Amniotic epithelial cell (primary cell): ENCODE measurements at regions not wholly inside any gene's neighbourhood (a gene's known extent, or its start where the extent isn't known, plus 50 kb on each side); places are given as distances from the start of the nearest gene placed in this dataset.
"Not testable (repeated sequence)": the region's sequence is repeated elsewhere in the genome, so short reads cannot be mapped to it uniquely, and the experiment has no call there.

Experiments used
- DNase-seq: peaks from one replicate; pipeline ENCODE4 v3.0.0-alpha.2; 2010; ENCODE audit warnings: low read depth

DNA sequence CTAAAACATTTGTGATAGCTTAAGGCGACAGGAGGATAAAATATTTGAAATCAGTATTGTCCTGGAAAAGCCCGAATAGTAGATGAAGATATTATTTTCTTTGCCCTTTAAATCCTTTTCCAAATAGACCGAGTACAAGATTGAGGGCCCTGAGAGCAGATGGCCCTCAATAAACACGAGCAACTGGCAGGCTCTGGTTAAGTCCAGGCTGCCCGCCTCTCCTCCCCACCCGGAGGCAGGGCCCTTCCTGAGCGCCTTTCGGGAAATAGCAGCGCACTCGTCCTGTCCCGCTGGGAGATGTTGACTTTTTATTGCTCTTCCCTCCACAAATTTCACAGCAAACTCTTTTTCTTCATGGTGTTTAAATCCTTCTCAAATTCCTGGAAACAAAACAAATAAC is 50.8 kb upstream of the MAX start:
- no peak for DNase-seq

DNA sequence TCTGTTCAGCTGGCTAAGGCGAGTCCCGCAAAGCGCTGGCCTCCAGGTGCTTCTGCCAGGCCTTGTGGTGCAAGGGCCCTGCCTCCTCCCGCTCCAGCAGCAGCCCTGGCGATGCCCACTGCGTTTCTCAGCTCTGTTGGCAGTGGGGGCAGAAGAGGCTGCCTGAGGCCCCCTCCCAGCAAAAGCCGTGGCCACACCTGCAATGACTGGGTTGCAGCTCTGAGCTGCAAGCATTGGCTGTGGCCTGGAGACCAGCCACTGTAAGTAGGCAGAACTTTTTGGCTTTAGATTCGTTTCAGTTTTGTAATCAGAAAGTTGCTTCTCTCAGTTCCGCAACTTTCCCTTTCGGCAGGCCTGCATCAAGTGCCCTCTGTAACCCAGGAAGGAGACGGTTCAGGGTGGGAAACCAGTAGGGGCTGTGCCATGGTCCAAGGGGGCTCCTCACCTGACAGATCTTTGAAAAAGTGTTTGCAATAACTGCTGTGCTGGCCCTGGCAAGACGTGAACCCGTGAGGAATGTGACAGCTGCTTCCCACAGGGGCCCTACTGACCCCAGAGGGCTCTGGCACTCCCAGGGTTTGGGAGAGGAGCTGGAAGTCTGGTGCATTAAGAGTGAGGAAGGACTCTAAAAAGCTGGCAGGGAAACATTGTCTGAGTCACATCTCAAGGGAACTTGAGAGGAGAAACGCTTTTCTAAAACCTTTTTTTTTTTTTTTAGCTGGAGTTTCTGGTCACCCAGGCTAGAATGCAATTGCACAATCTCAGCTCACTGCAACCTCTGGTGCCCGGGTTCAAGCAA is 54.5 kb upstream of the MAX start:
- peak; percentile 72 for DNase-seq

DNA sequence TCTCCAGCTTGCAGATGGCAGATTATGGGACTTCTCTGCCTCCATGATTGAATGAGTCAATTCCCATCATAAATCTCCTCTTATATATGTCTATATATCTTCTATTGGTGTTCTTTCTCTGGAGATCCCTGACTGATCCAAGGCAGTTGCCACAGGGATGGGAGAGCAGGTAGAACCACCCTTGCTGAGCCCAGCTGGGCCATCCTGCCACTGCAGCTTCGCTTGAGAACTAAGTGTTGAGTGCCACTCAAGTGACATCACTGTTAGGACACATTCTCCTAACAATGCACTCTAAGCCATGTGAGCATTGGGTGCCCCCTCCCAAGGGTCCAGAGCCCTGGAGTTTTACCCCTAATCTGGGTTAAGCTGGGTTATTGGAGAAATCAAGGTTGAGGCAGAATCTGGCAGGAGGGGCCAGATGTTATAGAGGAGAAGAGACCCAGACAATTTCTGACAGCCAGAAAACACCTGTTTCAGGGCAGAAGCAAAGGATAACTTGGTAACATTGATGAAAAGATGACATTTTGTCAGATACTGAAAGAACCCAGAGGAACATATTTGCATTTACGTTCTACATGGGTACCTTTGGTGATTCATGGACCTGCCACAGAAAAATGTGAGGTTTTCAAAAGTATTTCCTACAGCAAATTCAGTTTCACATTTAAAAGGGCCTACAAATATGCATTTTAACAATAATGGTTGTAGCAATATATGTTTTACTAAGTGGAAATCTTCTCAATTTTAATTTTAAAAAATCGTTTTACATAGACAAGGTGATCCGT is 57.2 kb upstream of the MAX start:
- DNase-seq, result no peak

DNA sequence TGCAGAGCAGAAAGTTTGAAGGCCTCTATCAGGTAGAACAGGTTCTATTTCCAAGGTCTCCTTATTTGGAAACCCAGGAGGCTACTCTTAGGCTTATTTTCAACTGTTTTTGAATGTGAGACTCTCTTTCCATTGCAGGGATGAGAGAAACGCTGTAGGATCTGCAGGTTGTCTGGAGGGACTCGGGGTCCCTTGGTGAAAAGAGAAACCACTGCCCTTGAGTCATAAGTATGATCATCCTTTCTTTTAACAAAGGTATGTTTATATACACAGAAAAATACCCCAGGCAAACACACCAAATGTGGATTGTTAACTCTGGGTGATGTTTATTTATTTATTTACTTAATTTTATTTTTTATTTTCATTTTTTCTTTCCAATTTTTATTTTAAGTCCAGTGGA is 57.8 kb upstream of the MAX start:
- no peak for DNase-seq

DNA sequence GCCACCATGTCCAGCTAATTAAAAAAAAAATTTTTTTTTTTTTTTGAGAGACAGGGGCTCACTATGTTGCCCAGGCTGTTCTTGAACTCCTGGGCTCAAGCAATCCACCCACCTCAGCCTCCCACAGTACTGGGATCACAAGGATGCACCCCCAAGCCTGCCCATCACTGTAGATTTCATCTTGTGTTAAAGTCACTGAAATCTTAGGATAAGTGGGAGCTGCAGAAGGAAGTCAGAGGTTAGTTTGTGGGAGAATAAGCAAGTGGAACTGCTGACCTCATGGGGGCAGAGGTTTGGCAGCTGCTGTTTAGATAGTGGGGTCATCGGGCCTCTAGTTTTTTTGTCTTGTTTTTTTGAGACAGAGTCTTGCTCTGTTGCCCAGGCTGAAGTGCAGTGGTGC is 59.7 kb upstream of the MAX start:
- DNase-seq, result no peak

DNA sequence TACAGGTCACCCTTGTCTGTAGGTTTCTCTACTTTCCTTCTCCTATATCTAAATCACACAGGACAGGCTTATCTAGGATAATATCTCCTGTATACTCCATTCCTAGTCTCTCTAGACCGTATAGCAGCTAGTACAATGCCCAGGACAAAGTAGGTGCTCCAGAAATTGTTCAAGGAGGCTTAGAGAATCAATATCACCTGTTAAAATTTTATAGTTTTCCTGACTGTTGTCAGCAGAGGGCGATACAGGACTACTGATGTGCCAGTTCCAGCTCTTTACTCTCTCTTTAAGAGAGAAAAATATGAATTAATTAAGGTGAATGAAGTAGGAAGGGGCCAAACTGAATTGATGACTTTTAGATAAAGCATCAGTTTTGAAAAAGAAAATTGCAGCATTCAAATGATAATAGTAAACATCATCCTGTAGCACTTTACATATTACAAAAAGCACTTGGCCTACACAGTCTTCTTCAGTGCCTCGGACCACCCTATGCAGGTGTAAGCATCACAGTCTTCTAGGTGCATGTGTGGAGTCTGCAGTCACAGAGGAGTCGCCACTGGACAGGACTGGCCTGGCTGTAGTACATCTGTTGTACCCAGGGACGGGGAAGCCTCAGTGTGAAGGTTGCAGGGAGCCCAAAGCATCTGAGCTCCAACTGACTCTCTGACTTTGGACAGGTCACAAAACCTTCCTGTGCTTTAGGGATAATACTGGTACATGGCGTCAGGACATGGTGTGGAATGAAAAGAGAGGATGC is 61.9 kb upstream of the MAX start:
- DNase-seq, result peak; percentile 40

DNA sequence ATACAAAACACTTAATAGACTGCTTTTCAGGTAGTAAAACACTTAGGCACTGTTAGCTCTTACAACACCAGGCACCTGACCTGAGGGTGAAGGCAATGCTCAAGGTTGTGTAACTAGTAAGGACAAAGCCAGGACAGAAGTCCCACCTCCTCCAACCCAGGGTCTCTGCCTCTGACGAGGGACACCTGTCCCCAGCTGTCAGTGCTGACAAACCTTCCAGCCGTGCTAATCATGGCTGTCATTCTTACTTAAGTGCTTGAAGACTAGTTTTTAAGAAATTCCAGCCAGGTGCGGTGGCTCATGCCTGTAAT is 62.5 kb upstream of the MAX start:
- DNase-seq, result no peak

DNA sequence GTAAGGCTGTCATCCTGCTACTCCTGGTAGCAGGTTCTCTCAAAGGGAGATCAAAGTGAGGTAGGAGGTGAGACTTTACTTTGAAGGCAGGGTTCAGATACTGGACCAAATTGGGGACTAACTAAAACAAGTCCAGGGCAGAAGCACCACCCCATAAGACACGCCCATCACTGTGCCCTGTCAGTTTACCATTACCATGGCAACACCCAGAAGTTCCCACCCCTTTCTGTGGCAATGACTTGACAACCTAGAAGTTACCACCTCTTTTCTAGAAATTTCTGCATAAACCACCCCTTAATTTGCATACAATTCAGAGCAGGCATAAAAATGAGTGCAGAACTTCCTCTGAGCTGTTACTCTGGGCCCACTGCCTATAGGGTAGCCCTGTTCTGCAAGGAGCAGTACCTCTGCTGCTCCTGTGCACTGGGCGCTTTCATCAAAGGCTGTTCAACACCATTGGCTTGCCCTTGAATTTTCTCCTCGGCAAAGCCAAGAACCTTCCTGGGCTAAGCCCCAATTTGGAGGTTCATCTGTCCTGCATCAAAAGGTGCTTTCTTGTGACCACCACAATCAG is 64.8 kb upstream of the MAX start:
- no peak for DNase-seq

DNA sequence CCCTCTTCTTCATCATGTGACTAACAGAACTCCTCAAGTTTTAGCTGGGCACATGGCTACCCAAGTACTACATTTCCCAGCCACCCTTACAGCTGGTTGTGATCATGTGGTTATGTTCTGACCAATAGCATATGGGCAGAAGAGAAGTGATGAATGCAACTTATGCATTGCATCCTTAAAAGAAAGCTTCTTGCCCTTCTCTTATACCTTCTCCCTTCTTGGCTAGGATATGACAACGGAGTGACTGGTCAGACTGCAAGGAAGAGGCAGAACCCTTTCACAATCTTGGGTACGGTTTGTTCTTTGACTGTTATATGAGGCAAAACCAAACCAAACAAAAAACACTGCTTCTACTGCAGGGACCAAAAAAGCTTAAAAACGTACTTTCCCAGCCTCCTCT is 66.5 kb upstream of the MAX start:
- peak; percentile 79 for DNase-seq

DNA sequence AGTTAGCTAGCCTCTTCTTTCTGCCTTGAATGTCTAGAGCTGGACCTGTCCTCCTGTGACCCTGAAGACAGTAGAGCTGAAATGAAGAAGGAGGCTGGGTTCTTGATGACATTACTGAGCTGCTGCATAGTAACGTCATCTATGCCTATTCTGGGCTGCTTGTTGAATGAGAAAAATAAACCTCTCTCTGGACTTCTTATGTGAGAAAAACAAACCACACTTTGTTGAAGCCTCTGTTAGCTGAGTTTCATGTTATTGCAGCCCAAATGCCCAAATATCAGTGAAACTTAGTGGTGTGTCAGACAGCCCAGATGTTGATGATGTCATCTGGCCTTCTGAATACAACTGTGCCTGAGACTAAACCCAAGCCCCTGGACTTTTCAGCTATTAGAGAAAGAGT is 67.0 kb upstream of the MAX start:
- peak; percentile 59 for DNase-seq

DNA sequence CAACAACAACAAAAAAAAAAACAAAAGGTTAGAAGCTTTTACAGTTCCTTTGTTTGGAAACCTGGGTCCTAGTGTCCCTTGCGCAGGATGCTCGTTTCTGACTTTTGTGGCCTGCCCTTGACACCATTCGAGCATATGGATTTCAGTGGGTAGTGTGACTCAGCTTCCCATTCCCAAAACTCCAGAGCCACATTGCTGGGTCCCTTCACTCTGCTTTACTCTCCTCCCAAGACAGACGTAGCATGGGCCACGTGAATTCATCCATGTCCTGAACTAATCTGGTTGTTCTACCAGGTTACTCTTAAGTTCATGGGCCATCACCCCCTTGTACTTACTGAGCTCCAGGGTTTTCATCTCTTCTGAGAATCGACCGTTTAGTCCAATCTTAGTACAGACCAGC is 68.0 kb upstream of the MAX start:
- no peak for DNase-seq

DNA sequence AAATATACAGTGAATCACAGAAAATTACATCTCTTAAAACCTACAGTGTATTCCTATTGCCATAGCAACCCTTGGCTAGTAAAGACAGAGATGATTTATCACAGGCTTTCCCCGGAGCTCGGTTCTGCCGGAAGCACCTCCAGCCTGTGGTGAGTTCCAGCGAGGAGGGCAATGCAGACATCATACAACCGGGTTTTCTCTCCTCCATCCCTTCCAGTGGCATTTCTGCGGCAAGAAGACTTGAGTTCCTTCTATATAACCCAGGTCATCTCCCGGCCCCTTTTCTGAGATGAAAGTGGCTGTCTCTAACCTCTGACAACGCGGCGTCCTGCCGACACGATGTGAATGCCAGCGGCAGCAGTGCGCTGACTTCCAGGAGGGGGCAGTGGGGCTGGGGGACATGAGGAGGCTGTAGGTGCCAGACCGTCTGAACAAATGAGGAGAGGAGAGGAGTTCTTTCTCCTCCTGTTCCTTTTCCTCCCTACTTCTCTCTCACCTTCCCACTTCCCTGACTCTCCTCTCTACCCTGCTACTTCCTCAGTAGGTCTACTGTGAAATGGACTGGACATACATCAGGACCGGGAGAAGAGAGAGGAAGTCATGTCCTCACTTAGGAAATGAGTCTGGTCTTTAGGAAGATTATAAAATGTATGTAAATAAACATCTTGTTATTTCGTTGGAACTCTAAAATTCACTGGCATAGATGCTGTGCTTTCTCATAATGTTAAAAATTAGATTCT is 68.6 kb upstream of the MAX start:
- peak; percentile 89 for DNase-seq

DNA sequence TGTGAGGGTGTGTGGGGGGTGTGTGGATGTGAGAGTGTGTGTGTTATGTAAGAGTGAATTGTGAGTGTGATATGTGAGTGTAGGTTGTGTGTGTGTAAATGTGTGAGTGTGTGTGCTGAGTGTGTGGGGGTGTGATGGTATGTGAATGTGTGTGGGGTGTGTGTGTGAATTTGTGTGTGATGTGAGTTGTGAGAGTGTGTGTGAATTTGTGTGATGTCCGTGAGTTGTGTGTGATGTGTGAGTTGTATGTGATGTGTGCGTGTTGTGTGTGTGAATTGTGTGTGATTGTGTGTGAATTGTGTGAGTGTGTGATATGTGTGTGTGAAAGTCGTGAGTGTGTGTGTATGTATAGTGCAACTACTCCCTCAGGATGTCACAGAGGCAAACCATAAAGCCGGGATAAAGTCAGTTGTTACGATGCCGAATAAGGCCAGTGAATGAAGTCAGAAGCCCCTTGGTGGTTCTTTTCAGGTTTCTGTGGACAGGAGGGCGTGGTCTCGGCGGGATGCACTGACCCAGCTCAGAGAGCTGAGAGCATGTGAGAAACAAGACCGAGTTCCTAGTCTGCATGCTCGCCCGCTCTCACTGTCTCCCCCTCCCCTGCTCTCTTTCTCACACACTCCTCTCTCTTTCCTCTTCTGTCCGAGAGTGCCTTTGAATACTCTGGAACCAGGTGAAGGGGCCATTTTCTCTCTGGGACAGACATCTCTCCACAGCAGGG is 71.8 kb upstream of the MAX start:
- no peak for DNase-seq

DNA sequence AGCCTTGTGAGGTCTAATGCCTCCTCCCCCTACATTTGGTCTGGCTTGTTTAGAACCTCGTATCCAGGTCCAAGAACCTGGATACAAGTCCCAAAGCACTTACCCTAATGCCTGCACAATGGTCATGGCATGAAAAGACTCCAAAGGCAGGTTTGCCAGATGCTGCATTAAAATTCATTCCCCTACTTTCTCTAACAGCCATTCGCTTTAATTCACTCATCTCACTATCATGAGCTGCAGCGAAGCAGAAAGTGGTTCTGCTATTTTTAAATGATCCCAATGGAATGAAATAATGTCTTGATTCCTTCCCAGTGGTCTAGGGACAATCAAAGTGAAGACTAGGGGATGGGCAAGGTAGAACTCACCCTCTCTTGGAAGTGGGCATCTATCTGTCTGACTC is 72.5 kb upstream of the MAX start:
- DNase-seq, result no peak

DNA sequence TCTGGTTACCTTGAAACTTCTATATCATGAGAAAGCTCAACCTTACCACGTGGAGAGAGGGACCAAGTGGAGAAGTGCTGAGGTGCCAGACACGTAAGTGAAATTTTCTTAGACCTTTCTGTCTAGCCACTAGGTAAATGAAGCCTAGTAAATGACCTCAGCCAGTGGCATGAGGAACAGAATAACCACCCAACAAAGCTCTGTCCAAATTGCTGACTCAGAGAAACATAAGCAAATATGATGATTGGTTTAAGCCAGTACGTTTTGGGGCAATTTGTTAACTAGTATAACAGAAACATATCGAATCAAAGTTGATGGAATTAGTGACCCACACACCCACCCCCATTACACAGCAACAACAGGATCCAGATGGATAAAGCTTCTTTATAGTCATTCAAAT is 75.2 kb upstream of the MAX start:
- DNase-seq, result no peak

DNA sequence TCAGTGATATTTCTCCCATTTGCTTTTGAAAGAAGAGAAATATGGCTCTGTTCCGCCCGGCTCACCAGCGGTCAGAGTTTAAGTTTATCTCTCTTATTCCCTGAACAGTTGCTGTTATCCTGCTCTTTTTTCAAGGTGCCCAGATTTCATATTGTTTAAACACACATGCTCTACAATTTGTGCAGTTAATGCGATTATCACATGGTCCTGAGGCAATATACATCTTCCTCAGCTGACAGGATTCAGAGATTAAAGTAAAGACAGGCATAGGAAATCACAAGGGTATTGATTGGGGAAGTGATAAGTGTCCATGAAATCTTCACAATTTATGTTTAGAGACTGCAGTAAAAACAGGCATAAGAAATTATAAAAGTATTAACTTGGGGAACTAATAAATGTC is 76.9 kb upstream of the MAX start:
- DNase-seq, result not testable (repeated sequence)

DNA sequence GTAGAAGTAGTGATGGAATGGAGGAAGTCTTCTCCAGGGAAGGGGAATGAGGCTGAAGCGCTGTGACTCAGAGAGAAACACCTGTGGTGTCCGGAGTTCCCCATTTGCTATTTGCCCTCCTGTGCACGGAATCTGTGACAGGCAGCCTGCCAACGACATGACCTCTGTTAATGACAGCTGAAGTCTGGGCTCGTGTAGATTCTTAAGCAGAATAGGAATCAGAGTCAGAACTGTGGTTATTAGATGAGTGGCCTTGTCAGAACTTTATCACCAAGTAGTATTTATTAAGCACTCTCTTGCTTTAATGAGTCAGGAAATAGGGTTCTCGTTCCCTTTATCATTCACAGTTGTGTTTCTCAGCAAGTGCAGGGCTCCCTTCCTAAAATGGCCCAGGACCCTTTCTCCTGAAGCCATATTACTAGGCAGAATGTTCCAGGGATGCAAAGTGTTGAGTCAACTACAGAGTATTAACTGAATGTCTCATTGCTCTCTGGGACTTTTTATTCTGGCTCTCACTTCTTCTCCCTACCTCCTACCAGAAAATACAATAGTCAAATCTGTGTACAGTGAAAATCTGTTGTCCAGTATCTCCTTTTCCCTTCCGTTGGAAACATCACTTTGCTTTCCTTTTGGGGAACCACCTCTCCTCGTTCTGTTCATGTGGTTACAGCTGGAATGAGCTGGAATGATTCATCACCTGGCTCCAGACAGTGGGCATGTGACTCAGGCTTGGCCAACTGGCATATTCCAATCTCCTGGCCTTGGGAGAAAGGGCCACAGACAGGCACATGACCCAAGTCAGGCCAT is 77.8 kb upstream of the MAX start:
- peak; percentile 93 for DNase-seq

DNA sequence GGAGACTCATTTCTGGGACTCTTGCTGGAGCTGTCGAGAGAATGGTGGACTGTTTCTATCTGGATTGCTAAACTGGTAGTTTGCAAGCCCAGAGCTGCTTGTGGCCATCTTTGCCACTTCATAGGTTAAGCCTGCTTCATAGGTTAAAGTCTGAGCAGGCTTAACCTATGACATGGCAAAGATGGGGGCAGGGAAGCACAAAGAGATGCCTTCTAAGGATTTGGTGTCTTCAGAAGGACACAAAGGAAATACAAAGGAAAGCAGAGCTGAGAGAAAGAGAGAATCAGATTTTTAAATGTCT is 78.4 kb upstream of the MAX start:
- no peak for DNase-seq

DNA sequence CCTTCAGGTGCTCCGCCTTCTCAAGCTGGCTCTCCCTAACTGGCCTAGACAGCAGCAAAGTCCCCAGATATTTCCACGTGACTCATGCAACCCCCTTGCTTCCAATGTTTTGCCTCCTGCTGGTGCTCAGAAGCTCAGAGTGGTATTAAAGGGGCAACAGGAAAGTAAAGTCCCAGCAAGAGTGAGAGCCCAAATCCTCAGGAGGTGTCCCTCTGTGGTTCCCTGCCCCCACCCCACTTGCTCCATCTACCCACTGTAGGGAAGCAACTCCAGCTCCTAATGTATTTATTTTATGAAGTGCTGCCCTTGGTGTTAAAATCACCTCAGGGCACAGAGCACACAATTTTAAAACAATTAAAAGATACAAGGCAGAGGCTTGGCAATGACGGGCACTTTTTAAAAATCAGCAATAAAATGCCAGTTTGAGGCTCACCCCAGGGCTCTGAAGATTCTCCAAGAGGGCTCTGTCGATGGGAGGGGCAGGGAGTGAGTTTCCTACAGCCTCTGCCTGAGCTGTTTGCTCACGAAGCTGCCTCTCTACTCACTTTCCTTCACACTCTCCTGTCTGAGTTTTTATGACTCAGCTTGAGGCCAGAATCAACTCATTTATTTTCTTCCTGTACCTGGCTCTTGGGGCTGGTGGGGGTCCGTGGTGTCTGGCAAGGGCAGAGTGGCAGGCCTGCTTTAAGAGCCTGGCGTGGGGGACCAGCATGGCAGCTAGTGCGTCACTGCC is 81.9 kb upstream of the MAX start:
- DNase-seq, result peak; percentile 35

DNA sequence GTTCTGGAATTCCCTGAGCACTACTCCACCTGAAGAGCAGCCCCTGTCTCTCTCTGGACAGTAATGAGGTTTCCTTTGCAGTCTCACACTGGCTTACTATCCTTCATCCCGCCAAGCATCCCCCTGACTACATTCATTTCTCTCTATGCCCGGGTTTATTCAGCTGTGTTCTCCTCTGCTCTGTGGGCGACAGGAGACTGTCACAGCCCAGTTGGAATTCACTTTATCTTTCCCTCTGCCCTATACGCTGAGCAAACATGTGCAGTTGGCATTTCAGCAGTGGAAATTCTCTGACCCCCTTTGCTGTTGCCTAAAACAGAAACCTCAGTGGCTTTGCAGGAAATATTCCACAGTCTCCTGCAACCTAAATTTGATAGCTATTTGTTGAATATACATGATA is 83.5 kb upstream of the MAX start:
- DNase-seq, result no peak
